GM20000 (cell line): ENCODE measurements at regions not wholly inside any gene's neighbourhood (a gene's known extent, or its start where the extent isn't known, plus 50 kb on each side); places are given as distances from the start of the nearest gene placed in this dataset.
"Not testable (repeated sequence)": the region's sequence is repeated elsewhere in the genome, so short reads cannot be mapped to it uniquely, and the experiment has no call there.

ENCODE experiments used
- DNase-seq: peaks from one replicate; pipeline ENCODE4 v3.0.0; 2012; ENCODE audit warnings: low spot score
- TF ChIP-seq, protein P1 (sequence below): IDR thresholded peaks from 2 replicates; pipeline ENCODE4 v1.5.1; 2012; ENCODE audit warnings: mild to moderate bottlenecking, control low read depth; ENCODE audit errors: extremely low read depth, missing control alignments

DNA sequence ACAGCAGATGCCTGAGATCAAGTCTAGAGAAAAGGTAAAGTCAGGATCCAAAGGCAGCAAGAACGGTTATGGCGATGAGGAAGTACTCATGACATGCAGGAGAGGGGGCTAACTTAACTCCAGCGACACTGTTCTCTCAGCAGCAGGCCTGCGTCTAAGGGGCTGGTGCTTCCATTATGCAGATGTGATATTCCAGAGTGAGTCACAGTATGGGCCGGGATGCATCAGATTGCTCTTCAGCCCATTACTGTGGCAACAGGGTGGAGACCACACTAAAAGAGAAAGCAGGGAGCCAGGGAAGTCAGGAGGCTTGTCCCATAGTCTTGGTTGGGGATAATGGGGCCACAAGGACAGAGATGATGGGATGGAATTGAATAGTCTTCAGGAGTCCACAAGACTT, 151.8 kb upstream of the NTF3 start:
- TF ChIP-seq, protein P1, sequence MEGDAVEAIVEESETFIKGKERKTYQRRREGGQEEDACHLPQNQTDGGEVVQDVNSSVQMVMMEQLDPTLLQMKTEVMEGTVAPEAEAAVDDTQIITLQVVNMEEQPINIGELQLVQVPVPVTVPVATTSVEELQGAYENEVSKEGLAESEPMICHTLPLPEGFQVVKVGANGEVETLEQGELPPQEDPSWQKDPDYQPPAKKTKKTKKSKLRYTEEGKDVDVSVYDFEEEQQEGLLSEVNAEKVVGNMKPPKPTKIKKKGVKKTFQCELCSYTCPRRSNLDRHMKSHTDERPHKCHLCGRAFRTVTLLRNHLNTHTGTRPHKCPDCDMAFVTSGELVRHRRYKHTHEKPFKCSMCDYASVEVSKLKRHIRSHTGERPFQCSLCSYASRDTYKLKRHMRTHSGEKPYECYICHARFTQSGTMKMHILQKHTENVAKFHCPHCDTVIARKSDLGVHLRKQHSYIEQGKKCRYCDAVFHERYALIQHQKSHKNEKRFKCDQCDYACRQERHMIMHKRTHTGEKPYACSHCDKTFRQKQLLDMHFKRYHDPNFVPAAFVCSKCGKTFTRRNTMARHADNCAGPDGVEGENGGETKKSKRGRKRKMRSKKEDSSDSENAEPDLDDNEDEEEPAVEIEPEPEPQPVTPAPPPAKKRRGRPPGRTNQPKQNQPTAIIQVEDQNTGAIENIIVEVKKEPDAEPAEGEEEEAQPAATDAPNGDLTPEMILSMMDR, result no peak
- no peak for DNase-seq

DNA sequence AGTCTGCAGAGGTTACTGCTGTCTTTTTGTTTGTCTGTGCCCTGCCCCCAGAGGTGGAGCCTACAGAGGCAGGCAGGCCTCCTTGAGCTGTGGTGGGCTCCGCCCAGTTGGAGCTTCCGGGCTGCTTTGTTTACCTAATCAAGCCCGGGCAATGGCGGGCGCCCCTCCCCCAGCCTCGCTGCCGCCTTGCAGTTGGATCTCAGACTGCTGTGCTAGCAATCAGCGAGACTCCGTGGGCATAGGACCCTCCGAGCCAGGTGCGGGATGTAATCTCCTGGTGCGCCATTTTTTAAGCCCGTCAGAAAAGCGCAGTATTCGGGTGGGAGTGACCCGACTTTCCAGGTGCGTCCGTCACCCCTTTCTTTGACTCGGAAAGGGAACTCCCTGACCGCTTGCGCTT, 141.5 kb upstream of the NTF3 start:
- DNase-seq, result not testable (repeated sequence)

DNA sequence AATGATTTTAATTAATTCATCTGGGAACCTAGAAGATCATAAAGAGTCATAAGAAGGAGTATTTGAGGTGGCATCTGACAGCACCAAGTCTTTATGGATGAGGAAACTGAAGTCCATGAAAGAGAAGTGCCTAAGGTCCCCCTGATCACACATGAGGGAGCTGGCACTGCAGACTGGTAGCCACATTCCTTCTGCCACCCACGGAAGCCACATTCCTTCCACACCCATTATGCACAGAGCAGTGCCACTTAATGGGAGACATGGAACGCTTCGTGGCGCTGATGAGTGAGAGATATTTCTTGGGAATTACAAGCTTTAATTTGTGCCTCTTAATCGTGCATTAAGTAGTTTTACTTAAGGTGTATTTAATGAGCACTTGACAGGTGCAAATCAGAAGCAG, 139.3 kb upstream of the NTF3 start:
- TF ChIP-seq, protein P1, result no peak
- no peak for DNase-seq

DNA sequence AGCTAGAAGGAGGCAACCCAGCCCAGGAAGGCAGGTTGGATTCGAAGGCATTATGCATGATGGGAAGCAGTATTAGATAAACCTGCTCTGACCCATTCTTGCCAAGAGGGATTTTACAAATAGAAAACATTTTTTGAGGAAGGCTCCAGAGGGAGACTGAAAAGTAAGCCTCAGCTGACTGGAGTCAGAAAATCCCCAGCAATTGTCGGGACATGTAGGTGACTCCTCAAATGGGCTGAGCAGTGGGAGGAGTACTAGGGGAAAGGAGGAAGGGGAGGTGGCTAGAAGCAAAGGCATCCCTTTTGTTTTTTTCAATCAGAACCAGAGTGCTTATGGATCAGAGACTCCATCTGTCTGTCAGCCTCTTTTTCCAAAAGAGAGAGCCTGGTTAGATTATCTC, 138.1 kb upstream of the NTF3 start:
- TF ChIP-seq, protein P1, result no peak
- DNase-seq, result no peak

DNA sequence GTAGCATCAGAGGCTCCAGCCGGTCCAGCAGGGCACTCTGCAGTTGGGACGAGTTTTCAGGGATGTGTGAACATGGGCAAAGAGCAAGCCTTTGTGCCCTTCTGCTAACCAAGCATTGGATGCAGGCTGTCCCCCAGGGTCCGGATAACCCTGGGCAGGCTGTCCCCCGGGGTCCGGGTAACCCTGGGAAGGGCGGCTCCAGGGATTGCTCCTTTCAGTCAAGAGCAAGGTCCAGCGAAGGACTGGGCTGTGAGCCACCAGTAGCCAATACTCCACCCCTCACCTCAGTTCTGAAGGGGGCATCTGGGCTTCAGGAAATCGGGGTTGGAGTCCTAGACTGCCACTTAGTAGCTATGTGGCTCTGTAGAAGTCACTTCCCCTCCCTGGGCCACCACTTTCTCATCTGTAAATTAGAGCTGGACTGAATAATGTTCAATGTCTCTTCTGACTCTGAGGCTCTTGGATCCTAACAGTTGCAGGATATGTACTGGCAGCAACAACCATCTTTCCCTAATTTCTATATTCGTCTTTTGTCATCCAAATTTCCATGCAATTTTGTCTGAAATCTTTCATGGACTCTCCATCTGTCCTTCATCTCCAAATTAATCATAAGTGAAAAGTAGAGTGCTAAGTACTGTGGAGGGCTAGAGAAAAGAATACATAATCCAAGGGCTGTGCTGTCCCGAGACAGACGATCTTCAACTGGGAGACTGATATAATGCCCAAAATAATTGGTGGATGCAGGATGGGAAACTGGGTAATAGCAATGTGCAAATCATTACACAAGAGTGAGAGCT, 137.4 kb upstream of the NTF3 start:
- no peak for DNase-seq
- TF ChIP-seq, protein P1, result no peak

DNA sequence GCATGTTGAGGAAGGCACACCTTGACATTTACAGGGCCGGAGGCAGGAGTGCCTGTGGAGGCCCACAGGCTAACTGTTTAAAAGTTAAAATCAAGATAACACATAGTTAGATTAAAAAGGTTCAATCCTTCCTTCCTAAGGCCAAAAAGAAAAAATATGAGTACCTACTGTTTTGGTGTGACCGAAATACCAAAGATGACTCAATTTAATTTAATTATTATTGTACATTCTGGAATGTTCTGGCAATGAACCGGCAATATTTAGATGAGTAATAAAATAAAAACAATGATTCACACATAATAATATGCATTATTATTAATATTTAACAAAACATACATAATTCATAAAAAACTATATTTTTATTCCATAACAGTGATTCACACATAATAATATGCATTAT, 136.8 kb upstream of the NTF3 start:
- DNase-seq, result no peak
- TF ChIP-seq, protein P1, result no peak

DNA sequence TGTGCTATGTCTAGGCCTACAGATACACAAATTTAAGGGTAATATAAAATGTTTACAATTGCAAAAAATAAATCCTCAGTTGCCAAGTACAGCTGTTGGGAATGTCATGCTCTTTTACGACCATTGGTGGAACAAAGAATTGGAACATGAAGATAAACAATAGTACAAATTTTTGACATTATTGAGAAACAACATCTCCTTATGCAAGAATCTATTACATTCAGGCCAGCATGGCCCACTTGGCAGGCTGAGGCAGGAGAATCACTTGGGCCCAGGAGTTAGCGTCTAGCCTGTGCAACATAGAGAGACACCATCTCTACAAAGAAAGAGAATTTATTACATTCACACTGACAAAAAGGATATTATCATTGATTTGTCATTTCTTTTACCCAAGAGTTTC, 135.9 kb upstream of the NTF3 start:
- TF ChIP-seq, protein P1, result no peak

DNA sequence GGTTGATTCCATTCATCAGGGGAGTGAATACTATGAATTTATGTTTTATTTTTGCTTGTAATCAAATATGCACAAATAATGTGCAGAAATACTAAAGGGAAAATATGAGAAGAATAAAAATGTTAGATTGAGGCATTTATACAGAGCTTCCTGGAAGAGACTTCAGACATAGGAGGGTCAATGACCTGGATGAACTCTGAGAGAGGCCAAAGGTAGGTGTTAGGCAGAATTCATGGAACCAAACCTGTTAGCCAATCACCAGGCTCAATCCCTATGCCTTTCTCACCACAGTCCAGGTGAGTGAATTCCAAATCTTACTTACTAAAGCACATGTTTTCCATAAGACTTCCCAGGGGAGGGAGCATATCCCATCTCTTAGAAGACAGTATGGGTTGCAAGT, 130.4 kb upstream of the NTF3 start:
- TF ChIP-seq, protein P1, result no peak
- DNase-seq, result no peak

More for the DNA sequence above, 135.9 kb upstream of the NTF3 start:
- DNase-seq, result no peak
